Fibroblast of lung (primary cell): ENCODE measurements at regions not wholly inside any gene's neighbourhood (a gene's known extent, or its start where the extent isn't known, plus 50 kb on each side); places are given as distances from the start of the nearest gene placed in this dataset.

Experiments
- DNase-seq, 2 donors: peaks; one replicate each; pipeline versions ENCODE4 v3.0.0 to v3.0.0-alpha.2; 2010; ENCODE audit warnings: low read depth in 2 of 2
- H2AFZ ChIP-seq: 2 replicates; pipeline ENCODE4 v1.5.1; 2012; ENCODE audit warnings: low read length, control low read depth, inconsistent platforms
- H3K27ac ChIP-seq: 2 replicates; pipeline ENCODE4 v1.5.1; 2011; ENCODE audit warnings: low read length, control low read depth; ENCODE audit not compliant: insufficient read depth
- H3K27me3 ChIP-seq: 2 replicates; pipeline ENCODE4 v1.5.1; 2011; ENCODE audit warnings: mild to moderate bottlenecking, low read length; ENCODE audit not compliant: control insufficient read depth, insufficient read depth
- H3K36me3 ChIP-seq: 2 replicates; pipeline ENCODE4 v1.5.1; 2011; ENCODE audit warnings: low read length; ENCODE audit not compliant: control insufficient read depth, insufficient read depth
- H3K4me1 ChIP-seq: 2 replicates; pipeline ENCODE4 v1.5.1; 2011; ENCODE audit warnings: low read length; ENCODE audit not compliant: control insufficient read depth, insufficient read depth; ENCODE audit errors: extremely low read depth
- H3K4me2 ChIP-seq: 2 replicates; pipeline ENCODE4 v1.5.1; 2011; ENCODE audit warnings: low read length, control low read depth; ENCODE audit not compliant: insufficient read depth; ENCODE audit errors: extremely low read depth
- H3K4me3 ChIP-seq, 4 experiments: fragments of 200-600 bp in 1 of 4; sonication (generic) in 1 of 4; replicated peaks in 1 of 4; 2 replicates each; pipeline ENCODE4 v1.5.1; 2011 to 2016; ENCODE audit warnings: low read length in 4 of 4, low read depth in 3 of 4, mild to moderate bottlenecking in 3 of 4, control low read depth in 2 of 4, inconsistent platforms in 1 of 4, mixed read lengths in 1 of 4; ENCODE audit not compliant: insufficient read depth in 1 of 4; ENCODE audit errors: control extremely low read depth in 1 of 4
- H3K79me2 ChIP-seq: 2 replicates; pipeline ENCODE4 v1.5.1; 2012; ENCODE audit warnings: mild to moderate bottlenecking, low read length, inconsistent platforms; ENCODE audit not compliant: control insufficient read depth, insufficient read depth
- H3K9ac ChIP-seq: 2 replicates; pipeline ENCODE4 v1.5.1; 2011; ENCODE audit warnings: mild to moderate bottlenecking, low read length, control low read depth; ENCODE audit not compliant: insufficient read depth
- H3K9me3 ChIP-seq: 2 replicates; pipeline ENCODE4 v1.5.1; 2012; ENCODE audit warnings: low read depth, low read length; ENCODE audit not compliant: control insufficient read depth, insufficient read depth
- H4K20me1 ChIP-seq: 2 replicates; pipeline ENCODE4 v1.5.1; 2011; ENCODE audit warnings: low read length; ENCODE audit not compliant: control insufficient read depth, insufficient read depth; ENCODE audit errors: extremely low read depth
- EZH2 ChIP-seq: IDR thresholded peaks from 2 replicates; pipeline ENCODE4 v1.5.1; 2012; ENCODE audit warnings: low read length, control low read depth, mild to moderate bottlenecking; ENCODE audit errors: missing control alignments
- TF ChIP-seq, protein P1 (sequence below), 2 donors: IDR thresholded peaks in 1 of 2; conservative IDR thresholded peaks in 1 of 2; 1 replicate in 1 of 2; 2 replicates in 1 of 2; pipeline ENCODE4 v1.5.1; 2011 to 2012; ENCODE audit warnings: low read length in 2 of 2, control low read depth in 1 of 2, inconsistent platforms in 1 of 2, low read depth in 1 of 2, mild to moderate bottlenecking in 1 of 2

DNA sequence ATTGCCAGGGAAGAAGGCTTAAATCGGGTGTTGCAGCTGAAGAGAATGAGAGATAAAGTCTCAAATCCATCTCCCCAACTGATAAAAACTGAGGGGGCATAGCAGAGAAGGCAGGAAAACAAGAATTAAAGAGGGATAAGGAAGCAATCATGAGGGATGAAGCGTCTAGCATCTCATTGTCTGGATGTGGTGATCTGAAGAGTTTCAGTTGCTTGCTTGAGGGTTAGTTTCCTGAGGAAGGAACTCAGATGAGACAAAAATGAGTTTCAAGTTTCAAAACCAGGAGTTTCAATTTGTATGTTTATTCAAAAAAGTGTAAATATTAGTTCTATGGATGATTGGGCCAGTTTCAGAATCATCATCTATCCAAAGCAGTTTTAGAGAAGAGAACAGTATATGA lies 496.9 kb downstream of the RAB28 start:
- Histone ChIP-seq H3K4me3 (no peak overlapping the region), H3K9me3 (no peaks in the 10 kb centered on the region), H3K79me2 (no peaks in the 10 kb centered on the region), H3K4me2 (no peak overlapping the region), H3K4me1 (no peaks in the 10 kb centered on the region), H3K9ac (no peak overlapping the region), H2AFZ (no peak overlapping the region), H3K36me3 (no peaks in the 10 kb centered on the region), H4K20me1 (no peaks in the 10 kb centered on the region), H3K27me3 (no peaks in the 10 kb centered on the region), H3K27ac (no peak overlapping the region)
- TF ChIP-seq EZH2 = no peak
- TF ChIP-seq, protein P1, sequence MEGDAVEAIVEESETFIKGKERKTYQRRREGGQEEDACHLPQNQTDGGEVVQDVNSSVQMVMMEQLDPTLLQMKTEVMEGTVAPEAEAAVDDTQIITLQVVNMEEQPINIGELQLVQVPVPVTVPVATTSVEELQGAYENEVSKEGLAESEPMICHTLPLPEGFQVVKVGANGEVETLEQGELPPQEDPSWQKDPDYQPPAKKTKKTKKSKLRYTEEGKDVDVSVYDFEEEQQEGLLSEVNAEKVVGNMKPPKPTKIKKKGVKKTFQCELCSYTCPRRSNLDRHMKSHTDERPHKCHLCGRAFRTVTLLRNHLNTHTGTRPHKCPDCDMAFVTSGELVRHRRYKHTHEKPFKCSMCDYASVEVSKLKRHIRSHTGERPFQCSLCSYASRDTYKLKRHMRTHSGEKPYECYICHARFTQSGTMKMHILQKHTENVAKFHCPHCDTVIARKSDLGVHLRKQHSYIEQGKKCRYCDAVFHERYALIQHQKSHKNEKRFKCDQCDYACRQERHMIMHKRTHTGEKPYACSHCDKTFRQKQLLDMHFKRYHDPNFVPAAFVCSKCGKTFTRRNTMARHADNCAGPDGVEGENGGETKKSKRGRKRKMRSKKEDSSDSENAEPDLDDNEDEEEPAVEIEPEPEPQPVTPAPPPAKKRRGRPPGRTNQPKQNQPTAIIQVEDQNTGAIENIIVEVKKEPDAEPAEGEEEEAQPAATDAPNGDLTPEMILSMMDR (conservative IDR thresholded peaks at IDR 0.05 in 1 of 2, IDR thresholded peaks at IDR 0.05 in 1 of 2; ENCODE audit: low read depth in 1 of 2, low read length in 2 of 2) = no peak
- no peak for DNase-seq

DNA sequence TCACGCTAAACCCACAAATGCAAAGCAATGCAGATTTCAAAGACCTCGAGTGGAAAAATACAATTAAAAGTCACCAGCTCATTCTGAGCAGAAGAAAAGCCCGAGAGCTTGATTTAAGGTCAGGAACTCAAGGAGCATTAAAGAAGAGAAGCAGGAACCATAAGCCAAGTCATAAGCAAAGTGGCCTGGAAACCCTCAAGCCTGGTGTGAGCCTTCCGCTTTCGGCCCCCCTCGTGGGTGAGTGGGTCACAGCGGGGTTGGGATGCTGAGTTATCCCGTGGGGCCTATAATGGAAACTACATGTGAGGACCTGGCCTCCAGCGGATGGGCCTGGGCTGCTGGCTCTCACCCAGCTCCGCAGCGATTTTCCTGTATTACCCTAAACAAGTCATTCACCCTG lies 504.3 kb downstream of the RAB28 start:
- H3K9ac ChIP-seq = no peak overlapping the region
- H3K79me2 ChIP-seq = no peaks in the 10 kb centered on the region
- DNase-seq = no peak
- no peak overlapping the region for H2AFZ ChIP-seq
- H3K27me3 ChIP-seq = no peaks in the 10 kb centered on the region
- no peaks in the 10 kb centered on the region for H4K20me1 ChIP-seq
- no peaks in the 10 kb centered on the region for H3K4me1 ChIP-seq
- TF ChIP-seq, protein P1 (conservative IDR thresholded peaks at IDR 0.05 in 1 of 2, IDR thresholded peaks at IDR 0.05 in 1 of 2; ENCODE audit: low read depth in 1 of 2, low read length in 2 of 2) = no peak
- TF ChIP-seq EZH2 = no peak
- no peaks in the 10 kb centered on the region for H3K9me3 ChIP-seq
- no peak overlapping the region for H3K27ac ChIP-seq
- no peak overlapping the region for H3K4me3 ChIP-seq
- no peaks in the 10 kb centered on the region for H3K36me3 ChIP-seq
- no peak overlapping the region for H3K4me2 ChIP-seq

DNA sequence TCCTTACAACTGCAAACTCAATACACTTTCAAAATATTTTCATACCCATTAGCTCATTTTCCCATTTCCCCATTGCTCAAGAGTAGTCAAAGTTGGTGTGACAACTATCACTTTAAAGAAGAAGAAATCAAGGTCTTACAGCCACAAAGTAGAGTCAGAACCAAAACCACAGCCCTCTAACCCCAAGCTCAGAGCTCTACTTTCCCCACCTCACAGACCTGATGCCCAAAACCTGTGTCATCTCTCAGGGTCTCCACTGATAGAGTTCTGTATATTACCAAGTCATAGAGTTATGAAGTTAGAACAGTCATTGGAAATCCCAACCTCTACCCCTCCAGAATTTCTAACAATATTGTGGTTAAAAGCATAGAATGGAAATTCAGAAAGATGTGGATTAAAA lies 505.8 kb downstream of the RAB28 start:
- no peaks in the 10 kb centered on the region for H3K27me3 ChIP-seq
- no peaks in the 10 kb centered on the region for H3K79me2 ChIP-seq
- H3K27ac ChIP-seq = no peak overlapping the region
- no peak overlapping the region for H3K4me3 ChIP-seq
- H2AFZ ChIP-seq = no peak overlapping the region
- H3K9ac ChIP-seq = no peak overlapping the region
- no peaks in the 10 kb centered on the region for H3K9me3 ChIP-seq
- no peak for DNase-seq
- H3K36me3 ChIP-seq = no peaks in the 10 kb centered on the region
- H3K4me1 ChIP-seq = no peaks in the 10 kb centered on the region
- no peak for TF ChIP-seq EZH2
- TF ChIP-seq, protein P1 (conservative IDR thresholded peaks at IDR 0.05 in 1 of 2, IDR thresholded peaks at IDR 0.05 in 1 of 2; ENCODE audit: low read depth in 1 of 2, low read length in 2 of 2) = no peak
- no peaks in the 10 kb centered on the region for H4K20me1 ChIP-seq
- H3K4me2 ChIP-seq = no peak overlapping the region
